GM18505 (cell line): ENCODE measurements at regions not wholly inside any gene's neighbourhood (a gene's known extent, or its start where the extent isn't known, plus 50 kb on each side); places are given as distances from the start of the nearest gene placed in this dataset.

Experiments
- ATAC-seq: cut with Tn5 transposase; IDR thresholded peaks from one replicate; pipeline ENCODE4 v1.9.1; 2021; ENCODE audit not compliant: unreplicated experiment
- POLR2A ChIP-seq: IDR thresholded peaks from 4 replicates; pipeline ENCODE4 v1.6.1; 2011; ENCODE audit warnings: borderline replicate concordance; ENCODE audit not compliant: insufficient read depth, insufficient read length; ENCODE audit errors: extremely low read depth

DNA sequence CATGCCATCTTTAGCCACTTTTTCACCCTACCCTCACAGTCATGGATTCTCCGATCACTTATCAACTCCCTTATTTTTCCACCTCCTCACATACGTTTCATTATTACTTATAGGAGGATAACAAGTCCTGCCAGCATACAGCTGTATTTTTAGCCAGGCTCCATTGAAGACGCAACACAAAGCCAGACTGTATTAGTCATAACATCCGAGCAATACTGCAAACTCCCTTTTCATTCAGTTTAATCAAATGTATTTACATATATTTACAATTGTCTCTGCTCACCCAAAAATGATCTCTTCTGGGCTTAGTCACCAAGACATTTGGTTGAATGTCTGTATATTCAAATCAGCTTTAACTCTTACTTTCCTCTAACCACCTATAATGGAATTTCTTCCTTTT, 126.4 kb upstream of the PRLR start:
- TF ChIP-seq POLR2A: no peak
- no peak for ATAC-seq

DNA sequence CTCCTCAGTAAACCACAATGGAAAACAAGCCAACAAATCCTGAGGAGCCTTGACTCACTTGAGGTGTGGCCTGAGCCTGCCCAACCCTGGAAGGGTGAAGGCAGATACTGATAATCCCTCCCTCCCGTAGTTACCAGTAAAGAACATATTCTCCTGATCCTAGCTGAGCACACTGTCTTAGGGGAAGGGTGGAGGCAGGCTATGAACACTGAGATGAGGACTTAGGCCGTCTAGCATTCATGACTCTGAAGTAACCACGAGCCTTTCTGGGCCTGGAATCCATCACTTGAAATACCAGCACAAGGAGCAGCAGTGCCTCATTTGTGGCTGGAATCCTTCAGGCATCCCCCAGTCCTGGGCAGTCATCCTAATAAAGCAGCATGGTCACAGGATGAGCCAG, 124.5 kb upstream of the PRLR start:
- no peak for TF ChIP-seq POLR2A
- no peak for ATAC-seq

DNA sequence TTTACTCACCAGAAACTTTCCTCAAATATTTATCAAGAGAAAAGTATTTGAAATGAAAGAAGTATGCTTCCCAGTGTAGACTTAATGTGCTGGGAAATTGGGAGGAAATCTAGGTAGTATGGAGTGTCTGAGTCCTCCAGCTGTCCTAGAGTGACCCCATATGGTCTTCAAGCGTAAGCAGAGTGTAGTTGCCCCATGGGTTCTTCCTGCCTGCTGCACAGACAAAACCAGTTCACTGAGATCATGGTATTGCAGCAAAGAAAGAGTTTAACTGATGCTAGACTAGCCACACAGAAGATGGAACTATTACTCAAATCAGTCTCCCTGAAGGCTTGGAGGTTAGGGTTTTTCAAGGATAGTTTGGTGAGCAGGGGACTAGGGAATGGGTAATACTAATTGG, 114.9 kb upstream of the PRLR start:
- TF ChIP-seq POLR2A: no peak
- ATAC-seq: no peak

DNA sequence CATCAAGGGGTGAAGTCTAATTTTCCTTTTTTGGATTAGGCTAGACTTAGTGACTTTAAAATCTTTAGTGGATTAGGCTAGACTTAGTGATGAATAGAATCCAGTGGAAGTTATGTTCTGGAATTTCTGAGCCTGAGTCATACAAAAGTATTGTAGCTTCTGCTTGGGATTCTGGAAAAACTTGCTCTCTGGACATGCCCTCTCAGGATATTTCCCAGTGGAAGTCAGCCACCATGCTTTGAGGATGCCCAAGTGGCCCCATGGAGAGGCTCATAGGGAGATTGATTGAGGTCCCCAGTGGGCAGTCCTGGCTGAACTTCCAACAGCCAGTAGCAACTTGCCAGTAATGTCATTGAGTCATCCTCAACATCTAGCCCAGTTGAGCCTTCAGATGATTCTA, 112.4 kb upstream of the PRLR start:
- ATAC-seq: no peak
- no peak for TF ChIP-seq POLR2A

DNA sequence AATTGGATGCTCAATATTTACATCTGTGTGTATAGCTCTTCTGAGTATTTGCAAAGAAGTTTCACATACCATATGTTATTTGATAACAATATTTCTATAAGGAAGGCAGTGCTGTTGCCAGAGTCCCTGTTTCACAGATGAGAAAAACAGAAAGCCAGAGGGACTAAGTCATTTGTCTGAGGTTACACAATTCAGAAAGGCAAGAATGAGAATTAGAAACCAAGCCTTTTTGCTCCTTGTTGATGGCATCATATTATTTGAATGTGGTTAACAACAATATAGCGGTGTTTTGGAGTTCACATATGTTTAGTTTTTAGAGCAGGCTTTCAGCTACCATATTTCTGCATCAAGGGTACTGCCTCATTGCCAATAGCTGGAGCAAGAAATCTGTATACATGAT, 110.9 kb upstream of the PRLR start:
- no peak for ATAC-seq
- no peak for TF ChIP-seq POLR2A

DNA sequence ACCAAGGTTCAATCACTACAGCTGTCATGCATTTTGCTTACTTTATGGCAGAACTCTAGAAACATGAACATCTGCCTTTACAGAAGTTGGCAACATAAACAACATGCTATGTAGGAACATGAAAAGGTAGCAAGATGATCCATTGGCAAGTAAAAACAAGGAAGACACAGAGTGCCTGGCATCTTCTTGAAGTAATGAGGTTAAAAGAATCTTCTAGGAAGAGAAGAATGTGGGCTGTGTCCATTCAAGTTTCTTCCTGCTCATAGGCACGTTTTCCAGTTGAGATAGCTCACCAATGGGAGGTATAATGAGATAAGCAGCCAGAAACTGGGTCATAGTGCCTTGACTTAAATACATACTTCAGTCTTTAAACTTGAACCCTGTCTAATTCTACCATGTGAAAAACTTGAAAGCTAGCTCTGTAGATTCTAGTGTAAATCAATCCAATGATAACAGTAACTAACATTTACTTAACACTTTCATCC, 109.4 kb upstream of the PRLR start:
- no peak for ATAC-seq
- TF ChIP-seq POLR2A: no peak

DNA sequence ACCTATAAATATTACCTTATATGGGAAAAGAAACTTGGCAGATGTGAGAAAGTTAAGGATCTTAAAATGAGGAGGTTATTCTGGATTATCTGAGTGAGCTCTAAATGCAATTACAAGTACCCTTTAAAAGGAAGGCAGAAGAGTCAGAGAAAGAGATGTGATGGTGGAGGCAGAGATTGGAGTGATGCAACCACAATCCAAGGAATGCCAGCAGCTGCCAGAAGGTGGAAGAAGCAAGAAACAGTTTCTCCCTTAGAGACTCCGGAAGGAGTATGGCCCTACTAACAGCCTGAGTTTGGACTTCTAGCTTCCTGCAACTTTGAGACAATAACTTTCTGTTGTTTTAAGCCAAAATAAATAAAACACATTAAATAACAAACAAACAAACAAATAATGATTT, 108.7 kb upstream of the PRLR start:
- ATAC-seq: no peak
- no peak for TF ChIP-seq POLR2A

DNA sequence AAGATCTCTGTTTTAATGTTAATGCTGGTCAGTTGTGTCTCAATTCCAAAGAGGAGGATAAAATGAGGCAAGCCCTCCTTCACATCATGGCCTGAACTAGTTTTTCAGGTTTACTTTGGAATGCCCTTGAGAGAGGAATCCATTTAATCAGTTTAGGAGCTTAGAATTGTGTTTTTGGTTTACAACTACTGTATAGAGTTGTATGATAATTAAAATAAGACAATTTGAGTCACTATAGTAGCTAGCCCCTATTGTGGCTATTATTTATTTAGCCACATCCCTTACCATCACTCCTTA, 107.8 kb upstream of the PRLR start:
- no peak for ATAC-seq
- TF ChIP-seq POLR2A: no peak

DNA sequence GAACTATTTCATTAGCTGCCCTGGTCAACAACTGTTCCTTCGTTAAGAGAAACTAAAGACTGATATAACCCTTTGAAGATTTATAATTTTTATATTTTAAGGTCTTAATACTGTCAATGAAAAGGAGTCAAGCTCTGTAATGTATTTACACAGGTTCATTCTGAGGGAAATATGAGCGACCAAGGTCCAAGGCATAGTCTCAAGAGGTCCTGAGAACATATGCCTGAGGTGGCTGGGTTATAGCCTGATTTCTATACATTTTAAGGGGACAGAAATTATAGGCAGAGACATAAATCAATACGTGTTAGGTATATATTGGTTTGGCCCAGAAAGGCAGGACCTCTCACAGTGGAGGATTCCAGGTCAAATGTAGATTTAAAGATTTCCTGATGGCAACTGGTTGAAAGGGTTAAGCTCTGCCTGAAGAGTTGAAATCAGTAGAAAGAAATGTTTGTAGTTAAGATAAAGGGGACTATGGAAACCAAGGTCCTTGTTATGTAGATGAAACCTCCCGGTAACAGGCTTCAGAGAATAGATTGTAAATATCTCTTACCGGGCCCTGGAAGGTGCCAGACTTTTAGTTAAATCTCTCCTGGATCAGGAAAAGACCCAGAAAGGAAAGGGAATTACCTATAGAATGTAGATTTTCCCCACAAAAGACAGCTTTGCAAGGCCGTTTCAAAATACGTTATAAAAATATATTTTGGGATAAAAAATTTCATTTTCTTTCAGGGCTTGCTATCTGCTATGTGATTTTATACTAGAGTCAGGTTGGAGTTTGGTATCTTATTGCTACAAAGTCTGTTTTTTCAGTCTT, 107.3 kb upstream of the PRLR start:
- no peak for ATAC-seq
- TF ChIP-seq POLR2A: no peak

DNA sequence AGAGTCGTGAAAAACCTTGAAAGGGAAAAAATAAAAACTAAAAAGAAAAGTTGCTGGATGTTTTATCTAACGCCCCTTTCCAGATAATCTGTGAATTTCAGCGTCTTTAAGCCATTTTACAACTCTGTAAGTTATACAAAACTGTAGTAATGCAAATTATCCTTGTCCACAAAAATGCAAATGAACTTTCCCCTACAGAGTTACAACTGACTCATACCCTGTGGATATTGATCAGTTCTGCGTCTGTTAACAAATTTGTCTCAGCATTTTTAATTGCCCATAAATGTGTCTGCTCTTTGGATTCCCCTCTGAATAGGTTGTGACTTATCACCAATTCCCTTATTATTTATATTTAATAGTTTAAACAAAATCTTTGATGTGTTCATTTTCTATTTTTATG, 105.9 kb upstream of the PRLR start:
- no peak for TF ChIP-seq POLR2A
- ATAC-seq: no peak

DNA sequence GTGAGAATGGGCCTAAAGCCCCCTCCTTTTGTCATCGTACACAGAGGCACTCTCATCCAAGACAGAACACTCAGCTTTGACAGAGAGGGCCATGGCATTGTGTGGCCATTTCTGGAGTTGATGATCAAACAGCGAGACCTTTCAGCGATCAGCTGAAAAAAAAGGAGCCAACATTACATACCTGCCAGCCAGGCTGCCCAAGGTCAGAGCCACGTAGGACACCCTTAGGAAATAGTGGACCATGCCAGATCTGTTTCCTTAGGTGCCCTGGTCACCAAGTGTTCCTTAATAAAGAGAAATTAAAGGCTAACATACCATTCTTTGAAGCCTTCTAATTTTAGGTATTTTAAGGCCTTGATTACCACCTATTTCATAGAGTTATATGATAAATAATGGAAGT, 105.5 kb upstream of the PRLR start:
- no peak for ATAC-seq
- TF ChIP-seq POLR2A: no peak

DNA sequence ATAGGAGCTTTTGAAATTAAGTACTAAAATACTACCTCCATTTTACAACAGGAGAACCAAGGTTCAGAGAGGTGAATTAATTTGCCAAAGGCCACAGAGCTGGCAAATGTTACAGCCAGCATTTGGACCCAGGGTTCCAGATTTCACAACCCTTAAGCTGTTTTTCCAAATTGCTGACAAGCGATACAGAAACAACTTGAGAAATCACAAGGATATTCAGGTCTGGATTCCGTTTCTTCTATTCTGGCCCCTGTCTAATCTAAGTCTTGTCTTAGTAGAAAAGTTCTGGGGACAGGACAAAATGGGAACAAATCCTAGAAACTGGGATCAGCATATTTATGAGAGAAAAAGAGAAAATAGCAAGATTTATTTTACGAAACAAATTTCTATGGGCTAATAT, 103.1 kb upstream of the PRLR start:
- TF ChIP-seq POLR2A: no peak
- no peak for ATAC-seq

DNA sequence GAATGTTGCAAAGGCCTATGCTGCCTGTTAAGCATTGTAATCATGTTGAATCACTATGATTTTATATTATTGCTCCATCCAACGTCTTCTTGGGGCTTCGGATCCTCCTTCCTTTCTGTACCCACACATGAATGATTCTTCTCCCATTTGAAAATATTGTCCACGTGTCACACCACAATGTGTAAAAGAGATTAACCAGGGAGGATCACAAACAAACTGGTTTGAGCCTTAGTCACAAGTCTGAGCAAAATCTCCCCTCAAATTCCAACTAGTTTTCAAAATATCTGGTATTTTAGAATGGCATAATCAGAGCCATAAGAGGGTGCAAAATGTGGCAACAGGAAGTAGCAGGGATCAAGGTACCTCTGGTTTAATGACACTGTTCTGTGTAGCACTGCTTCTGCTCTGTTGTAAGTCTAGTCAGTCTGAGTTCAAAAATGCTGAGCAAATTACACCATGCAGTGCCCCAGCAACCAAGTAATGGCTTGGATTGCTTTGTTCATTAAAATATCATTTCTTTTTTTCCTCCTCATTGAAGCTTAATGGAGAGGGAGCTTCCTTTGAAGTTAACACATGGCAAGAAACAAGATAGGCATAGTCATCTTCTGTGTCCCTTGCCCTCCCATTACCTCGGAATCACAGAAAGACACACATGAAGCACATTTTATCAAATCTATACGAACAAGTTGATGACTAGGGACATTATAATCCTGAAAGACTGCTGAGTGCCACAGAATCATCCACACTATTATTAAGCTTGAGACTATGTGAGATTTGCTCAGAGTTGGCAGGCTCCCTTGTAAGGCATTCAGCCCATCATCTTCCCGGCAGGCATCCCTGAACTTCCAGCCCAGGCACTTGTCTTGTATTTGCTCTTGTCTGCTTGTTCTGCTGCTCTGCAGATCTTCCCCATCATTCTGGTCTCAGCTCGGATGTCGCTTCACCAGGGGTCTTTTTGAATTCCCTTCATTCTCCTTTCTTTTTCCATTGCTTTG, 102.0 kb upstream of the PRLR start:
- TF ChIP-seq POLR2A: no peak
- ATAC-seq: no peak

DNA sequence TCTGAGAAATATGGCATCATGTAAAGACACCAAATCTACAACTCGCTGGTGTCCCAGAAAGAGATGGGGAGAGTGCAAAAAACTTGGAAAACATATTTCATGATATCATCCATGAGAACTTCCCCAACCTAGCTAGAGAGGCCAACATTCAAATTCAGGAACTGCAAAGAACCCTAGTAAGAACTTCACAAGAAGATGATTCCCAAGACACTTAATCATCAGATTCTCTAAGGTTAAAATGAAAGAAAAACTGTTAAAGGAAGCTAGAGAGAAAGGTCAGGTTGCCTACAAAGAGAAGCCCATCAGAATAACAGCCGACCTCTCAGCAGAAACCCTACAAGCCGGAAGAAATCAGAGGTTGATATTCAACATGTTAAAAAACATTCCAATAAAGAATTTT, 95.5 kb upstream of the PRLR start:
- no peak for ATAC-seq
- no peak for TF ChIP-seq POLR2A
